WERI-Rb-1 (cell line): ENCODE measurements at regions not wholly inside any gene's neighbourhood (a gene's known extent, or its start where the extent isn't known, plus 50 kb on each side); places are given as distances from the start of the nearest gene placed in this dataset.

Experiments
- DNase-seq: peaks from one replicate; pipeline ENCODE4 v3.0.0-alpha.2; 2020
- H3K27ac ChIP-seq: fragments of 250-450 bp; sonication (Bioruptor Pico); 2 replicates; pipeline ENCODE4 v1.5.1; 2020; ENCODE audit warnings: mild to moderate bottlenecking, moderate library complexity
- H3K27me3 ChIP-seq: fragments of 250-450 bp; sonication (Bioruptor Pico); 2 replicates; pipeline ENCODE4 v1.5.1; 2021; ENCODE audit warnings: mild to moderate bottlenecking, low read depth, moderate library complexity; ENCODE audit not compliant: insufficient read depth, severe bottlenecking
- H3K36me3 ChIP-seq: fragments of 250-450 bp; sonication (Bioruptor Pico); 2 replicates; pipeline ENCODE4 v1.5.1; 2020; ENCODE audit warnings: mild to moderate bottlenecking, moderate library complexity
- H3K4me3 ChIP-seq: 2 replicates; pipeline ENCODE4 v1.5.1; 2011; ENCODE audit warnings: low read depth, mild to moderate bottlenecking, control low read depth, low read length
- H3K9me3 ChIP-seq: fragments of 250-450 bp; sonication (Bioruptor Pico); 2 replicates; pipeline ENCODE4 v1.5.1; 2021; ENCODE audit warnings: mild to moderate bottlenecking, moderate library complexity; ENCODE audit not compliant: severe bottlenecking
- CTCF ChIP-seq: IDR thresholded peaks from 2 replicates; pipeline ENCODE4 v1.5.1; 2011; ENCODE audit warnings: low read depth, mild to moderate bottlenecking, control low read depth, inconsistent platforms, low read length

GRCh38 chr9:99401680-99402504 is 179.8 kb downstream of the SEC61B start:
- Histone ChIP-seq H3K4me3 (no peak overlapping the region), H3K9me3 (no peaks in the 10 kb centered on the region), H3K27ac (no peak overlapping the region), H3K36me3 (no peaks in the 10 kb centered on the region), H3K27me3 (no peaks in the 10 kb centered on the region)
- no peak for DNase-seq
- no peak for TF ChIP-seq CTCF

- H3K36me3 ChIP-seq, result no peaks in the 10 kb centered on the region
- H3K27me3 ChIP-seq, result no peaks in the 10 kb centered on the region
- no peak overlapping the region for H3K4me3 ChIP-seq
- H3K9me3 ChIP-seq, result no peaks in the 10 kb centered on the region
- no peak for DNase-seq
- H3K27ac ChIP-seq, result no peak overlapping the region
- TF ChIP-seq CTCF, result no peak
Measured at GRCh38 chr9:99403371-99403770, 181.3 kb downstream of the SEC61B start.

GRCh38 chr9:99405359-99405758 is 183.3 kb downstream of the SEC61B start:
- no peaks in the 10 kb centered on the region for H3K36me3 ChIP-seq
- no peak overlapping the region for H3K4me3 ChIP-seq
- no peak for TF ChIP-seq CTCF
- no peak for DNase-seq
- H3K9me3 ChIP-seq, result no peaks in the 10 kb centered on the region
- no peaks in the 10 kb centered on the region for H3K27me3 ChIP-seq
- no peak overlapping the region for H3K27ac ChIP-seq

- Histone ChIP-seq H3K27me3 (no peaks in the 10 kb centered on the region), H3K36me3 (no peaks in the 10 kb centered on the region), H3K27ac (no peak overlapping the region), H3K4me3 (no peak overlapping the region), H3K9me3 (no peaks in the 10 kb centered on the region)
- no peak for TF ChIP-seq CTCF
- DNase-seq, result no peak
Measured at GRCh38 chr9:99406939-99407338, 184.9 kb downstream of the SEC61B start.

- peak; percentile 26 for DNase-seq
- no peak for TF ChIP-seq CTCF
- H3K27me3 ChIP-seq, result no peaks in the 10 kb centered on the region
- H3K9me3 ChIP-seq, result no peaks in the 10 kb centered on the region
- H3K27ac ChIP-seq, result peak overlapping the region; percentile 37
- no peaks in the 10 kb centered on the region for H3K36me3 ChIP-seq
- no peak overlapping the region for H3K4me3 ChIP-seq
Measured at GRCh38 chr9:99411068-99411467, 189.0 kb downstream of the SEC61B start.
